Activated CD4-positive, alpha-beta T cell treated with anti-CD3 and anti-CD28 coated beads, Interleukin-2, amount 10 ng/mL, durations not matched to agents 24 days and 14 days (primary cell): ENCODE measurements at regions not wholly inside any gene's neighbourhood (a gene's known extent, or its start where the extent isn't known, plus 50 kb on each side); places are given as distances from the start of the nearest gene placed in this dataset.
"Not testable (repeated sequence)": the region's sequence is repeated elsewhere in the genome, so short reads cannot be mapped to it uniquely, and the experiment has no call there.

Source experiments
- DNase-seq: peaks from one replicate; pipeline ENCODE4 v3.0.0; 2022
- H3K27ac Mint-ChIP-seq: one replicate; pipeline ENCODE4 v1.8.0; 2022; ENCODE audit warnings: mild to moderate bottlenecking, mixed read lengths
- H3K27me3 Mint-ChIP-seq: one replicate; pipeline ENCODE4 v1.8.0; 2022; ENCODE audit warnings: mixed read lengths
- H3K36me3 Mint-ChIP-seq: one replicate; pipeline ENCODE4 v1.8.0; 2022; ENCODE audit warnings: low read depth, mild to moderate bottlenecking, mixed read lengths
- H3K4me1 Mint-ChIP-seq: one replicate; pipeline ENCODE4 v1.8.0; 2021; ENCODE audit warnings: mixed read lengths
- H3K4me3 Mint-ChIP-seq: one replicate; pipeline ENCODE4 v1.8.0; 2022; ENCODE audit warnings: mild to moderate bottlenecking, moderate library complexity, mixed read lengths
- H3K9me3 Mint-ChIP-seq: one replicate; pipeline ENCODE4 v1.8.0; 2021; ENCODE audit warnings: mixed read lengths
- intact Hi-C: fragments of 100-400 bp; cut with micrococcal nuclease; formaldehyde crosslinking; loops from one replicate; pipeline ENCODE4 v1.15.1; 2023

DNA sequence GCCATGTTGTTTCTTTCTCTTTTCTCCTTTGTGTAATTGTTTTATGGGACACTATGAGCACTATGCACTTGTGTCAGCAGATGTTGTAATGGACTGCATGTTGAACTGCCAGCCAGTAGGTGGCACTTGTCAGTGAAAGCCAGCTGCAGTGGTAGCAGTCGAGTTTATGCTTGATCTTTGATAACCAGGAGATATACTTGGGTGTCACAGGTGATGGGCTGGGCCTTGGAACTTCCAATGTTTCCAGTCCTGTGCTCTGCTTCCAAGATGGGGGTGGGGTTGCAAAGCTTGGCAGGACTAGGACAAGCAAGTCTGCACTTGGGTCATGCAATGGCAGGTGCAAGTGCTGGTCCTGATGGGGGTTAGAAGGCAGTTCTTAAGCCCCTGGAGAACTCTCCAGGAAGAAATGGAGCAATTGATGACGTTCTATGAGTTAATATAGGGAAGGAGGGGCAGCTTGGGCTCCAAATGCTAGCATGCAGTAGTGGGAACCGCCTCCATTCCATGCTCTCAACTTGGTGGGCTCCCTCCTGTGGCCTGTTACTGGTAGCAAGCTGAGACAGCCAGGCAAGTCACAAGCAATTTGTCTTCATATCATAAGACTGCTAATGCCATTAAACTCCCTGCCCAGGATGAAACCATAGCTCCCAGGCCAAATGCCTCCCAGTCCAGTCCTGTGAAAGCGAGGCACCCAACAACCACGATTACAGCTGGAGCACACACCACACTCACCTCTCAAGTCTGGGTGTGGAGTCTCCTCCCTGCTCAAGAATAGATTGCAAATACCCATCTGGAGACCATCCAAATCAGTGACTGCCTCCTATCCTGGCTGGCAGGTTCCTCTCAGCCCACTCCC is 287.2 kb downstream of the CGGBP1 start:
- intact Hi-C loops = loop anchor here (1.0 to 10.0 kb wide), 4 partner anchors 232 to 477 kb away; no protein-coding TSS in a partner anchor
- H3K9me3 Mint-ChIP-seq = no peaks in the 10 kb centered on the region
- no peak overlapping the region for H3K27ac Mint-ChIP-seq
- no peak overlapping the region for H3K4me3 Mint-ChIP-seq
- DNase-seq = peak; percentile 78
- H3K4me1 Mint-ChIP-seq = peaks cover 3% of the 10 kb centered on the region
- H3K27me3 Mint-ChIP-seq = peaks cover 19% of the 10 kb centered on the region
- H3K36me3 Mint-ChIP-seq = no peaks in the 10 kb centered on the region

DNA sequence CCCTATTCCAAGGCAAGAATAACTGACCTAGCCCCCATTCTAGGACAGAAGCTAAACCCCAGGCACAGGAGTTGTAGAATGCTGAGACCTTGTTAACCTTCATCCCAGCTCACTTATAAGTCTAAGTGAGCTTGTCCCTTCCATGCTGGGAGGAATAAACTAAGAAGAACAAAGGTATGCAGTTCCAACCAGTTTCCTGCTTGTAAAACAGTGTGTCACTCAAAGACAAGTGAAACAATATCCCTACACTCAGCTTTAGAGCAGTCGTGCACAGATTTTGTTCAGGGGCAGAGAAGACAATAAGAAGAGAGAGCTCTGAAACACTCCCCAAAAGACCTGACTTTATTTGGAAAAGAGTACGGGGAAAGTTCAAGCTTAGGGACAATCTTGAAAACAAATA is 292.1 kb downstream of the CGGBP1 start:
- intact Hi-C loops = no loop called here
- Mint-ChIP-seq H3K4me3 (no peak overlapping the region), H3K27me3 (peaks cover 14% of the 10 kb centered on the region), H3K36me3 (no peaks in the 10 kb centered on the region), H3K4me1 (peaks cover 3% of the 10 kb centered on the region), H3K27ac (no peak overlapping the region), H3K9me3 (no peaks in the 10 kb centered on the region)
- DNase-seq = no peak

DNA sequence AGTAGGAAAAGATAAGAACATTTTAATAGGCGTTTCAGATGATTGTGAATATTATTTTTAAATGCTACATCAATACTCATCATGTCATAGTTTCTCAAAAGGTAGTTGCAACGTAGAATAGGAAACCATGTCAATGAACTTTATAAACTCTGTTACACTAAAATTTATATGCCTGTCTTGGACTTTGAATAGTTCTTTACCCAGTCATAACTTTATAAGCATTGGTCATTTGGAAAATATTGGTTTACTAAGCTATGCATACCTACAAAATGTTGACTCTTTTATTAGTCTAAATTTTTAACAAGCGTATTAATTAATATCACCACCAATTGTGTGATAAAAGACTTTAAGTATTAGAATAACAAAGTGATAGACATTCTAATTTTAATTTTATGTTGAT is 293.5 kb downstream of the CGGBP1 start:
- Mint-ChIP-seq H3K36me3 (no peaks in the 10 kb centered on the region), H3K4me3 (no peak overlapping the region), H3K4me1 (no peaks in the 10 kb centered on the region), H3K9me3 (no peaks in the 10 kb centered on the region), H3K27me3 (peaks cover 14% of the 10 kb centered on the region), H3K27ac (no peak overlapping the region)
- intact Hi-C loops = no loop called here
- DNase-seq = no peak

GRCh38 chr3:87761795-87762194 is 297.0 kb downstream of the CGGBP1 start:
- intact Hi-C loops = no loop called here
- no peak overlapping the region for H3K27ac Mint-ChIP-seq

GRCh38 chr3:87761341-87761740 is 297.5 kb downstream of the CGGBP1 start:
- DNase-seq = no peak
- Mint-ChIP-seq H3K4me1 (no peaks in the 10 kb centered on the region), H3K9me3 (no peaks in the 10 kb centered on the region), H3K27ac (no peak overlapping the region), H3K4me3 (no peak overlapping the region), H3K27me3 (no peaks in the 10 kb centered on the region), H3K36me3 (no peaks in the 10 kb centered on the region)
- intact Hi-C loops = no loop called here

More at GRCh38 chr3:87761795-87762194, 297.0 kb downstream of the CGGBP1 start:
- no peaks in the 10 kb centered on the region for H3K4me1 Mint-ChIP-seq
- no peaks in the 10 kb centered on the region for H3K9me3 Mint-ChIP-seq
- no peak for DNase-seq
- H3K27me3 Mint-ChIP-seq = peaks cover 4% of the 10 kb centered on the region
- no peak overlapping the region for H3K4me3 Mint-ChIP-seq
- no peaks in the 10 kb centered on the region for H3K36me3 Mint-ChIP-seq

- Mint-ChIP-seq H3K9me3 (no peaks in the 10 kb centered on the region), H3K27me3 (no peaks in the 10 kb centered on the region), H3K4me3 (no peak overlapping the region), H3K4me1 (no peaks in the 10 kb centered on the region), H3K36me3 (no peaks in the 10 kb centered on the region), H3K27ac (no peak overlapping the region)
- no peak for DNase-seq
- intact Hi-C loops = no loop called here
Observed at GRCh38 chr3:87756616-87757015, 302.2 kb downstream of the CGGBP1 start.

- no peaks in the 10 kb centered on the region for H3K27me3 Mint-ChIP-seq
- no peaks in the 10 kb centered on the region for H3K4me1 Mint-ChIP-seq
- no peak overlapping the region for H3K27ac Mint-ChIP-seq
- H3K36me3 Mint-ChIP-seq = no peaks in the 10 kb centered on the region
- no peak overlapping the region for H3K4me3 Mint-ChIP-seq
- H3K9me3 Mint-ChIP-seq = no peaks in the 10 kb centered on the region
- intact Hi-C loops = no loop called here
- DNase-seq = no peak
Observed at GRCh38 chr3:87755852-87756251, 303.0 kb downstream of the CGGBP1 start.

DNA sequence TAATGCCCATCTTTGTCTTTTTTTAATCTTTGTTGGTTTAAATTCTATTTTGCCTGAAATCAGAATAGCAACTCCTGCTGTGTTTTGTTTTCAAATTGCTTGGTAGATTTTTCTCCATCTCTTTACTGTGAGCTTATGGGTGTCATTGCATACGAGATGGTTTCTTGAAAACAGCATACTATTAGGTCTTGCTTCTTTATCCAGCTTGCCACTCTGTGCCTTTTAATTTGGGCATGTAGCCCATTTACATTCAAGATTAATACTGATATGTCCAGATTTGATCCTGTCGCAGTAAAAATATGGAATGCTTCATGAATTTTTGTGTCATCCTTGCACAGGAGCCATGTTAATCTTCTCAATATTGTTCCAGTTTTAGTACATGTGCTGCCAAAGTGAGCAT is 316.6 kb downstream of the CGGBP1 start:
- H3K36me3 Mint-ChIP-seq = no peaks in the 10 kb centered on the region
- intact Hi-C loops = no loop called here
- H3K4me1 Mint-ChIP-seq = no peaks in the 10 kb centered on the region
- H3K27me3 Mint-ChIP-seq = no peaks in the 10 kb centered on the region
- DNase-seq = no peak
- no peak overlapping the region for H3K4me3 Mint-ChIP-seq
- peaks cover 4% of the 10 kb centered on the region for H3K9me3 Mint-ChIP-seq
- no peak overlapping the region for H3K27ac Mint-ChIP-seq

- H3K27me3 Mint-ChIP-seq = not testable (repeated sequence)
Observed at GRCh38 chr3:87740894-87741293, 317.9 kb downstream of the CGGBP1 start.

GRCh38 chr3:87737817-87738216 is 321.0 kb downstream of the CGGBP1 start:
- H3K27me3 Mint-ChIP-seq, H3K36me3 Mint-ChIP-seq, intact Hi-C loops, H3K4me1 Mint-ChIP-seq, H3K4me3 Mint-ChIP-seq, H3K27ac Mint-ChIP-seq, DNase-seq, H3K9me3 Mint-ChIP-seq: not testable (repeated sequence)

More at GRCh38 chr3:87740894-87741293, 317.9 kb downstream of the CGGBP1 start:
- H3K36me3 Mint-ChIP-seq, H3K4me1 Mint-ChIP-seq, H3K27ac Mint-ChIP-seq, intact Hi-C loops, H3K9me3 Mint-ChIP-seq, H3K4me3 Mint-ChIP-seq, DNase-seq: not testable (repeated sequence)

DNA sequence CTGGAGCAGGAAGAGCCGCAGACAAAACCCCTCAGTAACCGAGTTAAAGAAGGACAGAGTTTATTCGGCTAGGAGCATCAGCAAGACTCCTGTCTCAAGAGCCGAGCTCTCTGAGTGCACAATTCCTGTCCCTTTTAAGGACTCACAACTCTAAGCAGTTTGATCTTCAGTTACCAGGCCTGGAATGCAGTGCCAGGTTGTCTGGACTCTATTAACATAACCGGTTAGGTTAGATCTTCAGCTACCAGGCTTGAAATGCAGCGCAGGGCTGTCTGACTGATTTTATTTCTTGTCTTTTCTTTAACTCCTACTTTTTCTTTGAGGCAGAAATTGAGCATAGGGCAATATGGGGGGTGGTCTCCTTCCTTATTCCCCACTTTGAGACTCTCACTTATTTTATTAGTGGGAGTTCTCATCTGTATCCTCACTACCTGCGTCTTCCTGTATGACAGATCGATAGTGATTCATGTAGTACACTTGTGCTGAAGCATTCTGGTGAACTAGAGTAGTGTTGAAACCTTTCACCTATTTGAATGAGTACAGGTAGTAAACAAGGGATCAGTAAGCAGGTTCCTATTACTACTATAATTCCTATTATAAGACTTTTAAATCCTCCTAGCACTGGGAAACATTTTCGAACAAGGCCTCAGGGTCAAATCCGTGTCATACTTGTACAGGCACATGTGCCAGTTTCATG is 325.0 kb downstream of the CGGBP1 start:
- Mint-ChIP-seq H3K27ac (no peak overlapping the region), H3K4me1 (no peaks in the 10 kb centered on the region), H3K4me3 (no peak overlapping the region), H3K36me3 (no peaks in the 10 kb centered on the region), H3K9me3 (no peaks in the 10 kb centered on the region), H3K27me3 (no peaks in the 10 kb centered on the region)
- intact Hi-C loops = no loop called here
- DNase-seq = no peak

DNA sequence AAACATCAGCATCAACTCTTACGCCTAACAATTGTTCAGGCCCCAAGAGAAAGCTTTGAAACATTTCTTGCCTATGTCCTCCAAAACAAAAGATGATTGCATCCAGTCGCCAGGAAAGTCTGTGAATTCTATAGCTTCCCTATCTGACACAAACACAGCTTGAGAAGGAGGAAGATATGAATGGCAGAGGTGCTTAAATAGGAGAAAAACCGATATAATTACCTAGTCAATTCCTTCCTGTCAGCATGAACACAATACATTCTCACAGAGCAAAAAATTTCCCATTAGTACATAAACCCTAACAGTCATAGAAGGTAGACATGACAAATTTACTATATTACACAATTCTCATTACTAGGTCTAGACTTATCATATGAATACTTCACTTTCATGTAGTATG is 326.5 kb downstream of the CGGBP1 start:
- Mint-ChIP-seq H3K27ac (no peak overlapping the region), H3K9me3 (no peaks in the 10 kb centered on the region), H3K4me3 (no peak overlapping the region), H3K27me3 (no peaks in the 10 kb centered on the region), H3K36me3 (no peaks in the 10 kb centered on the region), H3K4me1 (no peaks in the 10 kb centered on the region)
- intact Hi-C loops = no loop called here
- no peak for DNase-seq

DNA sequence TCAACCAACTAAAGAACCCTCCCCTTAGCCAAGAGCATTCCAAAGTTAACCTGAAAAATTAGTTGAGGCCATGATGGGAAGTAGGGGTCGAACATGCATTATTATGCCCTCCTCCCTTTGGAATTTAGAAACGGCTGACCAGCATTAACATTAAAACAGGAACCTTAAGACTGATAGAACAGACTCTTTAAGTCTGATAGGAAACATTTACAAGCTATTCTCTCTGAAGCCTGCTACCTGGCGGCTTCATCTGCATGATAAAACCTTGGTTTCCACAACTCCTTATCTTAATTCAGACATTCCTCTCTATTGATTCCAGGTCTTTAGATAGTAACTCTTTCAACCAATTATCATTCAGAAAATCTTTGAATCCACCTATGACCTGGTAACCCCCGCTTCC is 331.0 kb downstream of the CGGBP1 start:
- Mint-ChIP-seq H3K4me3 (no peak overlapping the region), H3K9me3 (no peaks in the 10 kb centered on the region), H3K4me1 (no peaks in the 10 kb centered on the region), H3K36me3 (no peaks in the 10 kb centered on the region), H3K27ac (no peak overlapping the region), H3K27me3 (no peaks in the 10 kb centered on the region)
- DNase-seq = no peak
- intact Hi-C loops = no loop called here

- H3K27ac Mint-ChIP-seq = no peak overlapping the region
- H3K4me3 Mint-ChIP-seq = no peak overlapping the region
- H3K27me3 Mint-ChIP-seq = no peaks in the 10 kb centered on the region
- H3K9me3 Mint-ChIP-seq = no peaks in the 10 kb centered on the region
- H3K4me1 Mint-ChIP-seq = no peaks in the 10 kb centered on the region
- no peaks in the 10 kb centered on the region for H3K36me3 Mint-ChIP-seq
- DNase-seq = no peak
- intact Hi-C loops = no loop called here
Observed at GRCh38 chr3:87719060-87719459, 339.7 kb downstream of the CGGBP1 start.
